ENCODE measurements at regions not wholly inside any gene's neighbourhood (a gene's known extent, or its start where the extent isn't known, plus 50 kb on each side); places are given as distances from the start of the nearest gene placed in this dataset.

DNA sequence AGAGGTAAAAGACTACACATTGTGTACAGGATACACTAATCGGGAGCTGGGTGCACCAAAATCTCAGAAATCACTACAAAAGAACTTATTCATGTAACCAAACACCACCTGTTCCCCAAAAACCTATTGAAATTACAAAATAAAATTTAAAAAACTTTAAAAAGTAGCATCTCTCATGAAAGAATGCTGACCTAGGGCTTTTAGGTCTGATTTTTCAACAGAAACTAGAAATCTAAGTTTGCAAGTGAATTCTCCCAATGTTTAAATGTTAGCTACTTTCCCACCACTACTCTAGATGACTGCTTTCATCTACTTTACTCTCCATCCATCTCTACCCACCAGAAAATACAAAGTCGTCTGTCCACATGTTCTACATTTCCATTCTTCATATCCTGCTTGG, 1447.7 kb downstream of the RPA4 start:
- Histone ChIP-seq H3K9ac (no peak overlapping the region), H3K79me2 (ENCODE audit: insufficient read depth) (no peaks in the 10 kb centered on the region), H2AFZ (no peak overlapping the region), H3K27me3 (replicated peaks; ENCODE audit: insufficient read depth) (no peaks in the 10 kb centered on the region), H3F3A (ENCODE audit: insufficient read depth) (no peaks in the 10 kb centered on the region), H3K9me3 (ENCODE audit: low read depth) (no peaks in the 10 kb centered on the region), H3K36me3 (ENCODE audit: low read depth) (no peaks in the 10 kb centered on the region), H3K4me3 (no peak overlapping the region), H3K9me2 (ENCODE audit: insufficient read depth) (no peaks in the 10 kb centered on the region), H3K27ac (no peak overlapping the region), H3K4me1 (ENCODE audit: insufficient read depth) (no peaks in the 10 kb centered on the region), H3K4me2 (ENCODE audit: unreplicated experiment) (no peak overlapping the region), H4K20me1 (ENCODE audit: insufficient read depth) (no peaks in the 10 kb centered on the region)
- TF ChIP-seq EZH2phosphoT487 (IDR thresholded peaks at IDR 0.05; ENCODE audit: insufficient read depth, low read depth) (no peak), EZH2 (IDR thresholded peaks at IDR 0.05; ENCODE audit: insufficient read depth, poor library complexity, severe bottlenecking) (no peak)
- no peak for DNase-seq
- in situ Hi-C loops (cut with MboI), result no loop called here
- 0 to 3% methylated on average over 2 of the region's 2 CpGs for WGBS, 2 experiments (ENCODE audit: low coverage in 1 of 2, low lambda C conversion rate in 2 of 2, missing lambda C conversion rate in 2 of 2)

- H2AFZ ChIP-seq, result no peak overlapping the region
- no peaks in the 10 kb centered on the region for H4K20me1 ChIP-seq (ENCODE audit: insufficient read depth)
- no peaks in the 10 kb centered on the region for H3K79me2 ChIP-seq (ENCODE audit: insufficient read depth)
- no peaks in the 10 kb centered on the region for H3F3A ChIP-seq (ENCODE audit: insufficient read depth)
- H3K27me3 ChIP-seq (replicated peaks; ENCODE audit: insufficient read depth), result no peaks in the 10 kb centered on the region
- no peak overlapping the region for H3K27ac ChIP-seq
- TF ChIP-seq EZH2 (IDR thresholded peaks at IDR 0.05; ENCODE audit: insufficient read depth, poor library complexity, severe bottlenecking), result no peak
- TF ChIP-seq EZH2phosphoT487 (IDR thresholded peaks at IDR 0.05; ENCODE audit: insufficient read depth, low read depth), result no peak
- no peaks in the 10 kb centered on the region for H3K9me2 ChIP-seq (ENCODE audit: insufficient read depth)
- H3K9me3 ChIP-seq (ENCODE audit: low read depth), result no peaks in the 10 kb centered on the region
- no peaks in the 10 kb centered on the region for H3K4me1 ChIP-seq (ENCODE audit: insufficient read depth)
- no peak overlapping the region for H3K4me3 ChIP-seq
- H3K36me3 ChIP-seq (ENCODE audit: low read depth), result no peaks in the 10 kb centered on the region
- H3K4me2 ChIP-seq (ENCODE audit: unreplicated experiment), result no peak overlapping the region
- 3 to 17% methylated on average over 2 of the region's 2 CpGs for WGBS, 2 experiments (ENCODE audit: low coverage in 1 of 2, low lambda C conversion rate in 2 of 2, missing lambda C conversion rate in 2 of 2)
- in situ Hi-C loops (cut with MboI), result no loop called here
- no peak for DNase-seq
- H3K9ac ChIP-seq, result no peak overlapping the region
Measured at GRCh38 chrX:98338544-98338943, 1454.8 kb downstream of the RPA4 start.

DNA sequence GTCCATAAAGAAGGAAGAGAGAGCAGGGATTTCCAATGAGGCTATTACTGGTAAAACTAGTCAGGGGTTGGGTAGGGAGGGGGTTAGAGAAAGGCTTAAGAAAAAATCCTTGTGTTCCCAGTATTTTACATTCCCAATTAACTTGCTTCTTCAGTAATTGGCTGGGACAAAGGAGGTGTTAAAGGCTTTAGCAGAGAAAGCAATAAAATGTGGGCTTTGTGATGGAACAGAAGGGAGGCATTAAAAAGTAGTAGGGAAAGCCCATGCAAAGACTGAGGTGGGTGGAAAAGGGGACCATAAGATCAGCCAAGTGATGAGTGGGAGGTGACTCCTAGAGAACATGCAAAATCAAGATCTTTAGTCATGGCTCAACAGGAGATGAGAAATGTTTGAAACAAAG, 1467.2 kb downstream of the RPA4 start:
- H3F3A ChIP-seq (ENCODE audit: insufficient read depth), result no peaks in the 10 kb centered on the region
- no peaks in the 10 kb centered on the region for H3K9me2 ChIP-seq (ENCODE audit: insufficient read depth)
- no peak overlapping the region for H3K4me2 ChIP-seq (ENCODE audit: unreplicated experiment)
- no peak overlapping the region for H3K4me3 ChIP-seq
- H3K36me3 ChIP-seq (ENCODE audit: low read depth), result no peaks in the 10 kb centered on the region
- no peaks in the 10 kb centered on the region for H3K9me3 ChIP-seq (ENCODE audit: low read depth)
- H3K27me3 ChIP-seq (replicated peaks; ENCODE audit: insufficient read depth), result no peaks in the 10 kb centered on the region
- TF ChIP-seq EZH2 (IDR thresholded peaks at IDR 0.05; ENCODE audit: insufficient read depth, poor library complexity, severe bottlenecking) (no peak), EZH2phosphoT487 (IDR thresholded peaks at IDR 0.05; ENCODE audit: insufficient read depth, low read depth) (no peak)
- no peaks in the 10 kb centered on the region for H4K20me1 ChIP-seq (ENCODE audit: insufficient read depth)
- H3K79me2 ChIP-seq (ENCODE audit: insufficient read depth), result no peaks in the 10 kb centered on the region
- H3K4me1 ChIP-seq (ENCODE audit: insufficient read depth), result no peaks in the 10 kb centered on the region
- DNase-seq, result no peak
- in situ Hi-C loops (cut with MboI), result no loop called here
- H3K27ac ChIP-seq, result no peak overlapping the region
- no peak overlapping the region for H2AFZ ChIP-seq
- H3K9ac ChIP-seq, result no peak overlapping the region

DNA sequence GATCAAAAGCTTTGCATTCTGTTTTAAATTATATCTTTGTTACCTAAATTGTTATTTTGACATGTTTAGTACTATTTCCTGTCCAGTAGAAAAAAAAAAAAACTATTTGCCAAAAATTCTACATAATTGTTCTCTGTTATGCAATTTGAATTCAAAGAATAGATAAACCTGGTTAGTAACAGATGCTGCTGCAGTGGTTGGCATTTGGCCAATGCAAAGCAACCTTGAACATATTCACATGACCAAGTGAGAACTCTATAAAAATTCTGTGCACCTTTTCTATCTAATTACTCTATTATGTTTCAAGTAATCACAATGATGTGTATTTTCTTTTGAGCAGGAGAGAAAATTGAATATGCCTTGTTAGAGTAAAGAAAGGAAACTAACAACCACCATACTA, 1473.4 kb downstream of the RPA4 start:
- in situ Hi-C loops (cut with MboI), result no loop called here

GRCh38 chrX:98362630-98363029, 1478.9 kb downstream of the RPA4 start:
- Histone ChIP-seq H3K9ac (no peak overlapping the region), H3K4me2 (ENCODE audit: unreplicated experiment) (no peak overlapping the region), H3K9me2 (ENCODE audit: insufficient read depth) (no peaks in the 10 kb centered on the region), H2AFZ (no peak overlapping the region), H3K9me3 (ENCODE audit: low read depth) (no peaks in the 10 kb centered on the region), H3K79me2 (ENCODE audit: insufficient read depth) (no peaks in the 10 kb centered on the region), H3K27ac (no peak overlapping the region), H3K4me1 (ENCODE audit: insufficient read depth) (no peaks in the 10 kb centered on the region), H3K36me3 (ENCODE audit: low read depth) (no peaks in the 10 kb centered on the region), H3K4me3 (no peak overlapping the region), H3F3A (ENCODE audit: insufficient read depth) (no peaks in the 10 kb centered on the region), H3K27me3 (replicated peaks; ENCODE audit: insufficient read depth) (no peaks in the 10 kb centered on the region), H4K20me1 (ENCODE audit: insufficient read depth) (no peaks in the 10 kb centered on the region)
- in situ Hi-C loops (cut with MboI), result no loop called here
- no peak for TF ChIP-seq EZH2phosphoT487 (IDR thresholded peaks at IDR 0.05; ENCODE audit: insufficient read depth, low read depth)
- DNase-seq, result no peak

More for the DNA sequence above, 1473.4 kb downstream of the RPA4 start:
- no peak for TF ChIP-seq EZH2phosphoT487 (IDR thresholded peaks at IDR 0.05; ENCODE audit: insufficient read depth, low read depth)
- TF ChIP-seq EZH2 (IDR thresholded peaks at IDR 0.05; ENCODE audit: insufficient read depth, poor library complexity, severe bottlenecking), result no peak
- Histone ChIP-seq H3K4me1 (ENCODE audit: insufficient read depth) (no peaks in the 10 kb centered on the region), H3K9ac (no peak overlapping the region), H3K27me3 (replicated peaks; ENCODE audit: insufficient read depth) (no peaks in the 10 kb centered on the region), H3F3A (ENCODE audit: insufficient read depth) (no peaks in the 10 kb centered on the region), H3K9me2 (ENCODE audit: insufficient read depth) (no peaks in the 10 kb centered on the region), H3K4me3 (no peak overlapping the region), H3K4me2 (ENCODE audit: unreplicated experiment) (no peak overlapping the region), H4K20me1 (ENCODE audit: insufficient read depth) (no peaks in the 10 kb centered on the region), H3K9me3 (ENCODE audit: low read depth) (no peaks in the 10 kb centered on the region), H3K27ac (no peak overlapping the region), H3K79me2 (ENCODE audit: insufficient read depth) (no peaks in the 10 kb centered on the region), H3K36me3 (ENCODE audit: low read depth) (no peaks in the 10 kb centered on the region), H2AFZ (no peak overlapping the region)
- DNase-seq, result no peak

Measured in GM23248 (cell line).